ENCODE measurements at regions not wholly inside any gene's neighbourhood (a gene's known extent, or its start where the extent isn't known, plus 50 kb on each side); places are given as distances from the start of the nearest gene placed in this dataset.
A peak's percentile ranks its signal among the peaks of the same experiment; 100 is the strongest.

- H3K36me3 ChIP-seq (ENCODE audit: control insufficient read depth in 4 of 4, insufficient read depth in 4 of 4, low read length in 3 of 4): no peaks in the 10 kb centered on the region
- H3K27me3 ChIP-seq (replicated peaks in 2 of 5; ENCODE audit: control insufficient read depth in 4 of 5, insufficient read depth in 5 of 5, low read length in 4 of 5): no peaks in the 10 kb centered on the region
- no peak for DNase-seq
- H3K27ac ChIP-seq (ENCODE audit: insufficient read depth in 1 of 2, low read depth in 1 of 2, low read length in 2 of 2, poor library complexity in 1 of 2, severe bottlenecking in 2 of 2): no peak overlapping the region
- no peak overlapping the region for H3K4me3 ChIP-seq (ENCODE audit: control insufficient read depth in 1 of 7, extremely low read depth in 1 of 7, insufficient read depth in 4 of 7, low read depth in 2 of 7, low read length in 6 of 7)
- ChIA-PET POLR2A (no interaction called here), CTCF (interaction anchor here (1.1 kb wide), 1 partner anchor 46 kb away, joined by 3 read pairs; no protein-coding TSS in a partner anchor)
- H3K9me3 ChIP-seq (ENCODE audit: control extremely low read depth in 1 of 5, control insufficient read depth in 4 of 5, insufficient read depth in 2 of 5, low read depth in 1 of 5, low read length in 4 of 5): peaks cover 0 to 6% (median 0%) of the 10 kb centered on the region in 5 experiments
- no peaks in the 10 kb centered on the region for H3K4me1 ChIP-seq (ENCODE audit: control extremely low read depth in 1 of 4, control insufficient read depth in 4 of 4, insufficient read depth in 4 of 4, low read length in 3 of 4)
- 100% methylated on average over 2 of the region's 3 CpGs for WGBS (ENCODE audit: insufficient coverage)
These were observed 142.3 kb upstream of the TANK start for GRCh38 chr2:161017780-161018470.

GRCh38 chr2:161019311-161019710, 140.9 kb upstream of the TANK start:
- Histone ChIP-seq H3K27ac (ENCODE audit: insufficient read depth in 1 of 2, low read depth in 1 of 2, low read length in 2 of 2, poor library complexity in 1 of 2, severe bottlenecking in 2 of 2) (no peak overlapping the region), H3K9me3 (ENCODE audit: control extremely low read depth in 1 of 5, control insufficient read depth in 4 of 5, insufficient read depth in 2 of 5, low read depth in 1 of 5, low read length in 4 of 5) (peaks cover 0 to 6% (median 1%) of the 10 kb centered on the region in 5 experiments), H3K4me1 (ENCODE audit: control extremely low read depth in 1 of 4, control insufficient read depth in 4 of 4, insufficient read depth in 4 of 4, low read length in 3 of 4) (no peaks in the 10 kb centered on the region), H3K4me3 (ENCODE audit: control insufficient read depth in 1 of 7, extremely low read depth in 1 of 7, insufficient read depth in 4 of 7, low read depth in 2 of 7, low read length in 6 of 7) (no peak overlapping the region), H3K27me3 (replicated peaks in 2 of 5; ENCODE audit: control insufficient read depth in 4 of 5, insufficient read depth in 5 of 5, low read length in 4 of 5) (no peaks in the 10 kb centered on the region), H3K36me3 (ENCODE audit: control insufficient read depth in 4 of 4, insufficient read depth in 4 of 4, low read length in 3 of 4) (no peaks in the 10 kb centered on the region)
- CTCF ChIA-PET: interaction anchor here (1.5 kb wide), 1 partner anchor 16 kb away, joined by 3 read pairs; no protein-coding TSS in a partner anchor
- 100% methylated on average over 2 of the region's 5 CpGs for WGBS (ENCODE audit: insufficient coverage)
- POLR2A ChIA-PET: no interaction called here
- DNase-seq: no peak

GRCh38 chr2:161020437-161020836, 139.8 kb upstream of the TANK start:
- POLR2A ChIA-PET: no interaction called here
- WGBS (ENCODE audit: insufficient coverage): no CpG with 5 or more reads among the region's 2 CpGs
- Histone ChIP-seq H3K27me3 (replicated peaks in 2 of 5; ENCODE audit: control insufficient read depth in 4 of 5, insufficient read depth in 5 of 5, low read length in 4 of 5) (no peaks in the 10 kb centered on the region), H3K9me3 (ENCODE audit: control extremely low read depth in 1 of 5, control insufficient read depth in 4 of 5, insufficient read depth in 2 of 5, low read depth in 1 of 5, low read length in 4 of 5) (peaks cover 0 to 6% (median 1%) of the 10 kb centered on the region in 5 experiments), H3K4me1 (ENCODE audit: control extremely low read depth in 1 of 4, control insufficient read depth in 4 of 4, insufficient read depth in 4 of 4, low read length in 3 of 4) (no peaks in the 10 kb centered on the region), H3K36me3 (ENCODE audit: control insufficient read depth in 4 of 4, insufficient read depth in 4 of 4, low read length in 3 of 4) (no peaks in the 10 kb centered on the region), H3K27ac (ENCODE audit: insufficient read depth in 1 of 2, low read depth in 1 of 2, low read length in 2 of 2, poor library complexity in 1 of 2, severe bottlenecking in 2 of 2) (no peak overlapping the region), H3K4me3 (ENCODE audit: control insufficient read depth in 1 of 7, extremely low read depth in 1 of 7, insufficient read depth in 4 of 7, low read depth in 2 of 7, low read length in 6 of 7) (no peak overlapping the region)
- CTCF ChIA-PET: interaction anchor here (1.1 to 1.5 kb wide), 2 partner anchors 15 to 43 kb away, joined by 3 read pairs; no protein-coding TSS in a partner anchor
- DNase-seq: no peak

GRCh38 chr2:161028581-161028980, 131.6 kb upstream of the TANK start:
- 100% methylated on average over 1 of the region's 1 CpG for WGBS (ENCODE audit: insufficient coverage)
- POLR2A ChIA-PET: no interaction called here

GRCh38 chr2:161029321-161029720, 130.9 kb upstream of the TANK start:
- ChIA-PET POLR2A (no interaction called here), CTCF (no interaction called here)
- DNase-seq: no peak
- no peaks in the 10 kb centered on the region for H3K36me3 ChIP-seq (ENCODE audit: control insufficient read depth in 4 of 4, insufficient read depth in 4 of 4, low read length in 3 of 4)
- H3K4me3 ChIP-seq (ENCODE audit: control insufficient read depth in 1 of 7, extremely low read depth in 1 of 7, insufficient read depth in 4 of 7, low read depth in 2 of 7, low read length in 6 of 7): no peak overlapping the region
- H3K27ac ChIP-seq (ENCODE audit: insufficient read depth in 1 of 2, low read depth in 1 of 2, low read length in 2 of 2, poor library complexity in 1 of 2, severe bottlenecking in 2 of 2): no peak overlapping the region
- no peaks in the 10 kb centered on the region for H3K4me1 ChIP-seq (ENCODE audit: control extremely low read depth in 1 of 4, control insufficient read depth in 4 of 4, insufficient read depth in 4 of 4, low read length in 3 of 4)
- no peaks in the 10 kb centered on the region for H3K27me3 ChIP-seq (replicated peaks in 2 of 5; ENCODE audit: control insufficient read depth in 4 of 5, insufficient read depth in 5 of 5, low read length in 4 of 5)
- WGBS (ENCODE audit: insufficient coverage): 100% methylated on average over 4 of the region's 5 CpGs
- H3K9me3 ChIP-seq (ENCODE audit: control extremely low read depth in 1 of 5, control insufficient read depth in 4 of 5, insufficient read depth in 2 of 5, low read depth in 1 of 5, low read length in 4 of 5): no peaks in the 10 kb centered on the region

More at GRCh38 chr2:161028581-161028980, 131.6 kb upstream of the TANK start:
- Histone ChIP-seq H3K27me3 (replicated peaks in 2 of 5; ENCODE audit: control insufficient read depth in 4 of 5, insufficient read depth in 5 of 5, low read length in 4 of 5) (no peaks in the 10 kb centered on the region), H3K4me1 (ENCODE audit: control extremely low read depth in 1 of 4, control insufficient read depth in 4 of 4, insufficient read depth in 4 of 4, low read length in 3 of 4) (no peaks in the 10 kb centered on the region), H3K36me3 (ENCODE audit: control insufficient read depth in 4 of 4, insufficient read depth in 4 of 4, low read length in 3 of 4) (no peaks in the 10 kb centered on the region), H3K27ac (ENCODE audit: insufficient read depth in 1 of 2, low read depth in 1 of 2, low read length in 2 of 2, poor library complexity in 1 of 2, severe bottlenecking in 2 of 2) (no peak overlapping the region), H3K9me3 (ENCODE audit: control extremely low read depth in 1 of 5, control insufficient read depth in 4 of 5, insufficient read depth in 2 of 5, low read depth in 1 of 5, low read length in 4 of 5) (peaks cover 0 to 1% (median 0%) of the 10 kb centered on the region in 5 experiments), H3K4me3 (ENCODE audit: control insufficient read depth in 1 of 7, extremely low read depth in 1 of 7, insufficient read depth in 4 of 7, low read depth in 2 of 7, low read length in 6 of 7) (no peak overlapping the region)
- DNase-seq: peak in 1 of 3 donors; percentile 2
- CTCF ChIA-PET: no interaction called here

GRCh38 chr2:161030260-161031063, 129.8 kb upstream of the TANK start:
- DNase-seq: no peak
- WGBS (ENCODE audit: insufficient coverage): 100% methylated on average over 3 of the region's 3 CpGs
- no peak overlapping the region for H3K27ac ChIP-seq (ENCODE audit: insufficient read depth in 1 of 2, low read depth in 1 of 2, low read length in 2 of 2, poor library complexity in 1 of 2, severe bottlenecking in 2 of 2)
- H3K4me1 ChIP-seq (ENCODE audit: control extremely low read depth in 1 of 4, control insufficient read depth in 4 of 4, insufficient read depth in 4 of 4, low read length in 3 of 4): no peaks in the 10 kb centered on the region
- H3K27me3 ChIP-seq (replicated peaks in 2 of 5; ENCODE audit: control insufficient read depth in 4 of 5, insufficient read depth in 5 of 5, low read length in 4 of 5): no peaks in the 10 kb centered on the region
- H3K4me3 ChIP-seq (ENCODE audit: control insufficient read depth in 1 of 7, extremely low read depth in 1 of 7, insufficient read depth in 4 of 7, low read depth in 2 of 7, low read length in 6 of 7): no peak overlapping the region
- ChIA-PET POLR2A (no interaction called here), CTCF (no interaction called here)
- H3K9me3 ChIP-seq (ENCODE audit: control extremely low read depth in 1 of 5, control insufficient read depth in 4 of 5, insufficient read depth in 2 of 5, low read depth in 1 of 5, low read length in 4 of 5): peaks cover 0 to under 1% (median 0%) of the 10 kb centered on the region in 5 experiments
- no peaks in the 10 kb centered on the region for H3K36me3 ChIP-seq (ENCODE audit: control insufficient read depth in 4 of 4, insufficient read depth in 4 of 4, low read length in 3 of 4)

GRCh38 chr2:161031511-161031910, 128.7 kb upstream of the TANK start:
- POLR2A ChIA-PET: interaction anchor here (0.6 kb wide), 1 partner anchor 16 kb away, joined by 5 read pairs; no protein-coding TSS in a partner anchor
- Histone ChIP-seq H3K36me3 (ENCODE audit: control insufficient read depth in 4 of 4, insufficient read depth in 4 of 4, low read length in 3 of 4) (no peaks in the 10 kb centered on the region), H3K4me1 (ENCODE audit: control extremely low read depth in 1 of 4, control insufficient read depth in 4 of 4, insufficient read depth in 4 of 4, low read length in 3 of 4) (no peaks in the 10 kb centered on the region), H3K4me3 (ENCODE audit: control insufficient read depth in 1 of 7, extremely low read depth in 1 of 7, insufficient read depth in 4 of 7, low read depth in 2 of 7, low read length in 6 of 7) (no peak overlapping the region), H3K9me3 (ENCODE audit: control extremely low read depth in 1 of 5, control insufficient read depth in 4 of 5, insufficient read depth in 2 of 5, low read depth in 1 of 5, low read length in 4 of 5) (peaks cover 0 to 3% (median 0%) of the 10 kb centered on the region in 5 experiments), H3K27me3 (replicated peaks in 2 of 5; ENCODE audit: control insufficient read depth in 4 of 5, insufficient read depth in 5 of 5, low read length in 4 of 5) (no peaks in the 10 kb centered on the region), H3K27ac (ENCODE audit: insufficient read depth in 1 of 2, low read depth in 1 of 2, low read length in 2 of 2, poor library complexity in 1 of 2, severe bottlenecking in 2 of 2) (no peak overlapping the region)
- DNase-seq: no peak
- 100% methylated on average over 1 of the region's 3 CpGs for WGBS (ENCODE audit: insufficient coverage)
- CTCF ChIA-PET: no interaction called here

Data from common myeloid progenitor, CD34-positive (primary cell).